WTC11 (cell line): ENCODE measurements at regions not wholly inside any gene's neighbourhood (a gene's known extent, or its start where the extent isn't known, plus 50 kb on each side); places are given as distances from the start of the nearest gene placed in this dataset.
A peak's percentile ranks its signal among the peaks of the same experiment; 100 is the strongest.

Experiments
- ATAC-seq: fragments of 200-7000 bp; cut with Tn5 transposase; 2 replicates; pipeline ENCODE4 v1.10.0; 2021; ENCODE audit warnings: mild to moderate bottlenecking, moderate library complexity
- CTCF ChIA-PET: fragments of 300-600 bp; sonication (Branson Sonifier 250); formaldehyde crosslinking; loops from one replicate; lab custom pipeline; 2021; ENCODE audit warnings: antibody characterized with exemption; lab: Charles Lee
- POLR2A ChIA-PET: fragments of 350-600 bp; sonication (Branson Sonifier 250); formaldehyde crosslinking; loops from one replicate; lab custom pipeline; 2021; ENCODE audit warnings: antibody characterized with exemption; lab: Charles Lee
- DNase-seq: peaks from one replicate; pipeline ENCODE4 v3.0.0; 2021; ENCODE audit warnings: low spot score
- H3K27ac Mint-ChIP-seq: 2 replicates; pipeline ENCODE4 v1.8.0; 2021; ENCODE audit warnings: mixed read lengths
- H3K27me3 Mint-ChIP-seq: 2 replicates; pipeline ENCODE4 v1.8.0; 2021; ENCODE audit warnings: low read depth, mild to moderate bottlenecking, moderate library complexity, mixed read lengths
- H3K36me3 Mint-ChIP-seq: 2 replicates; pipeline ENCODE4 v1.8.0; 2021; ENCODE audit warnings: mixed read lengths
- H3K4me1 Mint-ChIP-seq: 2 replicates; pipeline ENCODE4 v1.8.0; 2022; ENCODE audit warnings: mixed read lengths
- H3K4me3 Mint-ChIP-seq: 2 replicates; pipeline ENCODE4 v1.8.0; 2021; ENCODE audit warnings: mild to moderate bottlenecking, moderate library complexity, mixed read lengths
- H3K9me3 Mint-ChIP-seq: 2 replicates; pipeline ENCODE4 v1.8.0; 2021; ENCODE audit warnings: mixed read lengths
- ATF1 ChIP-seq: sonication (generic); formaldehyde crosslinking; IDR thresholded peaks from 2 replicates; pipeline ENCODE4 v1.8.1; 2023; ENCODE audit warnings: mild to moderate bottlenecking, moderate library complexity, missing genetic modification reagents
- CREB1 ChIP-seq: sonication (generic); formaldehyde crosslinking; IDR thresholded peaks from 2 replicates; pipeline ENCODE4 v1.8.0; 2023; ENCODE audit warnings: mild to moderate bottlenecking, missing genetic modification reagents
- ELF4 ChIP-seq: sonication (generic); formaldehyde crosslinking; IDR thresholded peaks from 2 replicates; pipeline ENCODE4 v1.8.1; 2022; ENCODE audit warnings: low read depth, mild to moderate bottlenecking, moderate library complexity, missing genetic modification reagents
- GTF2I ChIP-seq: fragments of 250-450 bp; sonication (Bioruptor Pico); conservative IDR thresholded peaks from 2 replicates; pipeline ENCODE4 v1.4.0; 2021; ENCODE audit warnings: mild to moderate bottlenecking
- IRF2 ChIP-seq: sonication (generic); formaldehyde crosslinking; IDR thresholded peaks from 2 replicates; pipeline ENCODE4 v1.8.0; 2022; ENCODE audit warnings: low read depth, missing genetic modification reagents, borderline replicate concordance
- JAZF1 ChIP-seq: fragments of 250-450 bp; sonication (Bioruptor Pico); IDR thresholded peaks from 2 replicates; pipeline ENCODE4 v1.9.0; 2021; ENCODE audit warnings: moderate library complexity, mild to moderate bottlenecking, inconsistent platforms
- MXD4 ChIP-seq: fragments of 250-450 bp; sonication (Bioruptor Pico); IDR thresholded peaks from 2 replicates; pipeline ENCODE4 v1.8.0; 2021; ENCODE audit warnings: mild to moderate bottlenecking, moderate library complexity, borderline replicate concordance
- SMAD3 ChIP-seq: sonication (generic); formaldehyde crosslinking; IDR thresholded peaks from 2 replicates; pipeline ENCODE4 v1.8.0; 2022; ENCODE audit warnings: missing genetic modification reagents, mild to moderate bottlenecking, borderline replicate concordance
- SOX15 ChIP-seq: fragments of 250-450 bp; sonication (Bioruptor Pico); IDR thresholded peaks from 2 replicates; pipeline ENCODE4 v1.9.0; 2021; ENCODE audit warnings: mild to moderate bottlenecking
- TCF7 ChIP-seq: sonication (generic); formaldehyde crosslinking; IDR thresholded peaks from 2 replicates; pipeline ENCODE4 v1.8.0; 2022; ENCODE audit warnings: mild to moderate bottlenecking, low read depth, missing genetic modification reagents, moderate library complexity
- ZBTB21 ChIP-seq: sonication (generic); formaldehyde crosslinking; IDR thresholded peaks from 2 replicates; pipeline ENCODE4 v1.8.1; 2023; ENCODE audit warnings: mild to moderate bottlenecking, missing genetic modification reagents, borderline replicate concordance
- ZNF232 ChIP-seq: sonication (generic); formaldehyde crosslinking; IDR thresholded peaks from 2 replicates; pipeline ENCODE4 v1.8.0; 2022; ENCODE audit warnings: mild to moderate bottlenecking, missing genetic modification reagents
- ZNF423 ChIP-seq: fragments of 250-450 bp; sonication (Bioruptor Pico); IDR thresholded peaks from 2 replicates; pipeline ENCODE4 v2.1.2; 2022; ENCODE audit warnings: mild to moderate bottlenecking, moderate library complexity
- TF ChIP-seq, protein P1 (sequence below): sonication (generic); formaldehyde crosslinking; IDR thresholded peaks from 2 replicates; pipeline ENCODE4 v1.8.0; 2023; ENCODE audit warnings: missing genetic modification reagents
- TF ChIP-seq, protein P2 (sequence below): sonication (generic); formaldehyde crosslinking; IDR thresholded peaks from 2 replicates; pipeline ENCODE4 v1.8.0; 2022; ENCODE audit warnings: missing genetic modification reagents
- TF ChIP-seq, protein P3 (sequence below): sonication (generic); formaldehyde crosslinking; IDR thresholded peaks from 2 replicates; pipeline ENCODE4 v1.8.1; 2023; ENCODE audit warnings: mild to moderate bottlenecking, missing genetic modification reagents, moderate library complexity
- TF ChIP-seq, protein P4 (sequence below): fragments of 200-600 bp; IDR thresholded peaks from 2 replicates; pipeline ENCODE4 v1.8.0; 2022; ENCODE audit warnings: antibody characterized with exemption
- TF ChIP-seq, protein P5 (sequence below): sonication (generic); formaldehyde crosslinking; IDR thresholded peaks from 2 replicates; pipeline ENCODE4 v1.8.0; 2022; ENCODE audit warnings: mild to moderate bottlenecking, missing genetic modification reagents
- TF ChIP-seq, protein P6 (sequence below): sonication (generic); formaldehyde crosslinking; IDR thresholded peaks from 2 replicates; pipeline ENCODE4 v1.8.1; 2022; ENCODE audit warnings: low read depth, missing genetic modification reagents, borderline replicate concordance
- TF ChIP-seq, protein P7 (sequence below): sonication (generic); formaldehyde crosslinking; IDR thresholded peaks from 2 replicates; pipeline ENCODE4 v1.8.1; 2023; ENCODE audit warnings: mild to moderate bottlenecking, missing genetic modification reagents, moderate library complexity

DNA sequence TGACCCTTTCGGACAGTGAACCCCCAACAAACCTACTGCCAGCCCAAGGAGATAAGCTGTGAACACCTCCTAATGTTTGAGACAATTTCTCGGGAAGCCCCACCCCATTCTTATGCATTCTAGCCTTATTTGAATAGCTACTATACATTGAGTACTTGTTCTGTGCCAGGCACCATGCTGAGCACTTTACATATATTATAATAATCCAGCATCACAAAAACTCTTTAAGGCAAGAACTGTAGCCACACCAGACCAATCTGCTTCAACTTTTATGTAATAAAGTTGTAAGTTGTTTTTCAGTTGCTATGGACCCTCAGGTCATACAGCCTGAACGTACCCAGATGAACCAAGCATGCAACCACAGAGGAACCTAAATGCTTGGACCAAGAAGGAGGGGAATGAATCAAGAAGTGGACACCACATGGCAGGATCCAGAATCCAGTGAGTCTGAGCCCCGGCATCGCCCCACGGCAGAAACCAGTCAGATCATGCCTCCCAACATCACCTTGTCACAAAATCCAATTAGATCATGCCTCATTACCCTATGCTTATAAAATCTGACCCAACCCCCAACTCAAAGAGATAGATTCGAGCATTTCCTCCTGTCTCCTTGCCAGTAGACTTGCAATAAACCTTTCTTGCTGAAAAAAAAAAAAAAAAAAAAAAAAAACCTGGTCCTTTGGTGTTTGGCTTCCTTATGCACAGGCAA, 225.0 kb downstream of the QDPR start:
- Mint-ChIP-seq H3K27me3 (peaks cover 4% of the 10 kb centered on the region; the same call in 1 of the 2 replicates), H3K9me3 (peaks cover 13% of the 10 kb centered on the region), H3K4me1 (peaks cover 53% of the 10 kb centered on the region), H3K27ac (peak overlapping the region; percentile 69), H3K4me3 (peak overlapping the region; percentile 41), H3K36me3 (no peaks in the 10 kb centered on the region; the same call in 1 of the 2 replicates)
- ATAC-seq, result peak; percentile 69
- ChIA-PET POLR2A (interaction anchor here (0.7 kb wide), 1 partner anchor 14 kb away, joined by 3 read pairs; no protein-coding TSS in a partner anchor), CTCF (no interaction called here)
- TF ChIP-seq, protein P1, sequence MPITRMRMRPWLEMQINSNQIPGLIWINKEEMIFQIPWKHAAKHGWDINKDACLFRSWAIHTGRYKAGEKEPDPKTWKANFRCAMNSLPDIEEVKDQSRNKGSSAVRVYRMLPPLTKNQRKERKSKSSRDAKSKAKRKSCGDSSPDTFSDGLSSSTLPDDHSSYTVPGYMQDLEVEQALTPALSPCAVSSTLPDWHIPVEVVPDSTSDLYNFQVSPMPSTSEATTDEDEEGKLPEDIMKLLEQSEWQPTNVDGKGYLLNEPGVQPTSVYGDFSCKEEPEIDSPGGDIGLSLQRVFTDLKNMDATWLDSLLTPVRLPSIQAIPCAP (CRISPR knock-in tag), result no peak
- TF ChIP-seq ZNF423 (CRISPR knock-in tag), result no peak
- TF ChIP-seq, protein P2, sequence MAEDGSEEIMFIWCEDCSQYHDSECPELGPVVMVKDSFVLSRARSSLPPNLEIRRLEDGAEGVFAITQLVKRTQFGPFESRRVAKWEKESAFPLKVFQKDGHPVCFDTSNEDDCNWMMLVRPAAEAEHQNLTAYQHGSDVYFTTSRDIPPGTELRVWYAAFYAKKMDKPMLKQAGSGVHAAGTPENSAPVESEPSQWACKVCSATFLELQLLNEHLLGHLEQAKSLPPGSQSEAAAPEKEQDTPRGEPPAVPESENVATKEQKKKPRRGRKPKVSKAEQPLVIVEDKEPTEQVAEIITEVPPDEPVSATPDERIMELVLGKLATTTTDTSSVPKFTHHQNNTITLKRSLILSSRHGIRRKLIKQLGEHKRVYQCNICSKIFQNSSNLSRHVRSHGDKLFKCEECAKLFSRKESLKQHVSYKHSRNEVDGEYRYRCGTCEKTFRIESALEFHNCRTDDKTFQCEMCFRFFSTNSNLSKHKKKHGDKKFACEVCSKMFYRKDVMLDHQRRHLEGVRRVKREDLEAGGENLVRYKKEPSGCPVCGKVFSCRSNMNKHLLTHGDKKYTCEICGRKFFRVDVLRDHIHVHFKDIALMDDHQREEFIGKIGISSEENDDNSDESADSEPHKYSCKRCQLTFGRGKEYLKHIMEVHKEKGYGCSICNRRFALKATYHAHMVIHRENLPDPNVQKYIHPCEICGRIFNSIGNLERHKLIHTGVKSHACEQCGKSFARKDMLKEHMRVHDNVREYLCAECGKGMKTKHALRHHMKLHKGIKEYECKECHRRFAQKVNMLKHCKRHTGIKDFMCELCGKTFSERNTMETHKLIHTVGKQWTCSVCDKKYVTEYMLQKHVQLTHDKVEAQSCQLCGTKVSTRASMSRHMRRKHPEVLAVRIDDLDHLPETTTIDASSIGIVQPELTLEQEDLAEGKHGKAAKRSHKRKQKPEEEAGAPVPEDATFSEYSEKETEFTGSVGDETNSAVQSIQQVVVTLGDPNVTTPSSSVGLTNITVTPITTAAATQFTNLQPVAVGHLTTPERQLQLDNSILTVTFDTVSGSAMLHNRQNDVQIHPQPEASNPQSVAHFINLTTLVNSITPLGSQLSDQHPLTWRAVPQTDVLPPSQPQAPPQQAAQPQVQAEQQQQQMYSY (CRISPR knock-in tag), result no peak
- TF ChIP-seq, protein P3, sequence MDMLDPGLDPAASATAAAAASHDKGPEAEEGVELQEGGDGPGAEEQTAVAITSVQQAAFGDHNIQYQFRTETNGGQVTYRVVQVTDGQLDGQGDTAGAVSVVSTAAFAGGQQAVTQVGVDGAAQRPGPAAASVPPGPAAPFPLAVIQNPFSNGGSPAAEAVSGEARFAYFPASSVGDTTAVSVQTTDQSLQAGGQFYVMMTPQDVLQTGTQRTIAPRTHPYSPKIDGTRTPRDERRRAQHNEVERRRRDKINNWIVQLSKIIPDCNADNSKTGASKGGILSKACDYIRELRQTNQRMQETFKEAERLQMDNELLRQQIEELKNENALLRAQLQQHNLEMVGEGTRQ (CRISPR knock-in tag), result no peak
- no peak for TF ChIP-seq GTF2I (CRISPR knock-in tag)
- no peak for TF ChIP-seq SMAD3 (CRISPR knock-in tag)
- TF ChIP-seq ATF1, result no peak
- no peak for TF ChIP-seq ZBTB21 (CRISPR knock-in tag)
- TF ChIP-seq, protein P4, sequence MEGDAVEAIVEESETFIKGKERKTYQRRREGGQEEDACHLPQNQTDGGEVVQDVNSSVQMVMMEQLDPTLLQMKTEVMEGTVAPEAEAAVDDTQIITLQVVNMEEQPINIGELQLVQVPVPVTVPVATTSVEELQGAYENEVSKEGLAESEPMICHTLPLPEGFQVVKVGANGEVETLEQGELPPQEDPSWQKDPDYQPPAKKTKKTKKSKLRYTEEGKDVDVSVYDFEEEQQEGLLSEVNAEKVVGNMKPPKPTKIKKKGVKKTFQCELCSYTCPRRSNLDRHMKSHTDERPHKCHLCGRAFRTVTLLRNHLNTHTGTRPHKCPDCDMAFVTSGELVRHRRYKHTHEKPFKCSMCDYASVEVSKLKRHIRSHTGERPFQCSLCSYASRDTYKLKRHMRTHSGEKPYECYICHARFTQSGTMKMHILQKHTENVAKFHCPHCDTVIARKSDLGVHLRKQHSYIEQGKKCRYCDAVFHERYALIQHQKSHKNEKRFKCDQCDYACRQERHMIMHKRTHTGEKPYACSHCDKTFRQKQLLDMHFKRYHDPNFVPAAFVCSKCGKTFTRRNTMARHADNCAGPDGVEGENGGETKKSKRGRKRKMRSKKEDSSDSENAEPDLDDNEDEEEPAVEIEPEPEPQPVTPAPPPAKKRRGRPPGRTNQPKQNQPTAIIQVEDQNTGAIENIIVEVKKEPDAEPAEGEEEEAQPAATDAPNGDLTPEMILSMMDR, result no peak
- TF ChIP-seq, protein P5, sequence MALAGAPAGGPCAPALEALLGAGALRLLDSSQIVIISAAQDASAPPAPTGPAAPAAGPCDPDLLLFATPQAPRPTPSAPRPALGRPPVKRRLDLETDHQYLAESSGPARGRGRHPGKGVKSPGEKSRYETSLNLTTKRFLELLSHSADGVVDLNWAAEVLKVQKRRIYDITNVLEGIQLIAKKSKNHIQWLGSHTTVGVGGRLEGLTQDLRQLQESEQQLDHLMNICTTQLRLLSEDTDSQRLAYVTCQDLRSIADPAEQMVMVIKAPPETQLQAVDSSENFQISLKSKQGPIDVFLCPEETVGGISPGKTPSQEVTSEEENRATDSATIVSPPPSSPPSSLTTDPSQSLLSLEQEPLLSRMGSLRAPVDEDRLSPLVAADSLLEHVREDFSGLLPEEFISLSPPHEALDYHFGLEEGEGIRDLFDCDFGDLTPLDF (CRISPR knock-in tag), result no peak
- DNase-seq, result no peak

DNA sequence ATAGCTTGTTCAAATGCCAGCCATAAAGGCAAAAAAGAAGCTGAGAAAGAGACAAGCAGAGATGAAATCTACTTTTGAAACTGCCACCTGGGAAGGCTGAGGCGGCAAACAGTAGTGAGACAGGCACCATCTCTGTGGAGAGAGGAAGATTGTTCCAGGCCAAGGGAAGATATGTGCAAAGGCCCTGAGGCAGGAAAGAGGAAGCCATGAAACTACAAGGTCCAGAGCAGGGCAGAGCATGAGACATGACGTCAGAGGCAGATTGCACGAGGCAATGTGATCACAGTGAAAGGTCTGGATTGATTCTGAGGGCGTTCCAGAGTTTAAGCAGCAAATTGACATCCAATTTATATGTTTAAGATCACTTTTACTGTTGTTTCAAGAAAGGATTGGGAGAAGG, 226.1 kb downstream of the QDPR start:
- ATAC-seq (no peak), DNase-seq (no peak)
- peaks cover 4% of the 10 kb centered on the region; the same call in 1 of the 2 replicates for H3K27me3 Mint-ChIP-seq
- POLR2A ChIA-PET, result no interaction called here
- peak overlapping the region; percentile 22; the same call in 1 of the 2 replicates for H3K27ac Mint-ChIP-seq
- CTCF ChIA-PET, result interaction anchor here (1.7 kb wide), 1 partner anchor 162 kb away, joined by 7 read pairs; no protein-coding TSS in a partner anchor
- peaks cover 13% of the 10 kb centered on the region for H3K9me3 Mint-ChIP-seq
- H3K4me1 Mint-ChIP-seq, result peaks cover 53% of the 10 kb centered on the region
- no peaks in the 10 kb centered on the region; the same call in 1 of the 2 replicates for H3K36me3 Mint-ChIP-seq
- H3K4me3 Mint-ChIP-seq, result no peak overlapping the region
- no peak for TF ChIP-seq JAZF1 (CRISPR knock-in tag)
- no peak for TF ChIP-seq IRF2
- TF ChIP-seq, protein P6, sequence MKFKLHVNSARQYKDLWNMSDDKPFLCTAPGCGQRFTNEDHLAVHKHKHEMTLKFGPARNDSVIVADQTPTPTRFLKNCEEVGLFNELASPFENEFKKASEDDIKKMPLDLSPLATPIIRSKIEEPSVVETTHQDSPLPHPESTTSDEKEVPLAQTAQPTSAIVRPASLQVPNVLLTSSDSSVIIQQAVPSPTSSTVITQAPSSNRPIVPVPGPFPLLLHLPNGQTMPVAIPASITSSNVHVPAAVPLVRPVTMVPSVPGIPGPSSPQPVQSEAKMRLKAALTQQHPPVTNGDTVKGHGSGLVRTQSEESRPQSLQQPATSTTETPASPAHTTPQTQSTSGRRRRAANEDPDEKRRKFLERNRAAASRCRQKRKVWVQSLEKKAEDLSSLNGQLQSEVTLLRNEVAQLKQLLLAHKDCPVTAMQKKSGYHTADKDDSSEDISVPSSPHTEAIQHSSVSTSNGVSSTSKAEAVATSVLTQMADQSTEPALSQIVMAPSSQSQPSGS (CRISPR knock-in tag), result no peak
- no peak for TF ChIP-seq TCF7 (CRISPR knock-in tag)
- TF ChIP-seq, protein P7, sequence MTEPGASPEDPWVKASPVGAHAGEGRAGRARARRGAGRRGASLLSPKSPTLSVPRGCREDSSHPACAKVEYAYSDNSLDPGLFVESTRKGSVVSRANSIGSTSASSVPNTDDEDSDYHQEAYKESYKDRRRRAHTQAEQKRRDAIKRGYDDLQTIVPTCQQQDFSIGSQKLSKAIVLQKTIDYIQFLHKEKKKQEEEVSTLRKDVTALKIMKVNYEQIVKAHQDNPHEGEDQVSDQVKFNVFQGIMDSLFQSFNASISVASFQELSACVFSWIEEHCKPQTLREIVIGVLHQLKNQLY (CRISPR knock-in tag), result no peak
- TF ChIP-seq MXD4 (CRISPR knock-in tag), result no peak
- no peak for TF ChIP-seq CREB1 (CRISPR knock-in tag)
- no peak for TF ChIP-seq ZNF423 (CRISPR knock-in tag)
- TF ChIP-seq ELF4 (CRISPR knock-in tag), result no peak
- TF ChIP-seq SMAD3 (CRISPR knock-in tag), result no peak
- no peak for TF ChIP-seq ZNF232 (CRISPR knock-in tag)
- TF ChIP-seq SOX15 (CRISPR knock-in tag), result no peak
- TF ChIP-seq, protein P1 (CRISPR knock-in tag), result no peak
